GM12891 (cell line): ENCODE measurements at regions not wholly inside any gene's neighbourhood (a gene's known extent, or its start where the extent isn't known, plus 50 kb on each side); places are given as distances from the start of the nearest gene placed in this dataset.

Experiments
- POLR2A ChIP-seq: IDR thresholded peaks from 2 replicates; pipeline ENCODE4 v1.6.1; 2011; ENCODE audit warnings: low read depth, low read length, control low read depth
- POLR2AphosphoS5 ChIP-seq: IDR thresholded peaks from 2 replicates; pipeline ENCODE4 v1.6.1; 2011; ENCODE audit warnings: low read depth, low read length, control low read depth
- POU2F2 ChIP-seq: IDR thresholded peaks from 2 replicates; pipeline ENCODE4 v1.6.1; 2011; ENCODE audit warnings: low read depth, mild to moderate bottlenecking, control low read depth, low read length, moderate library complexity
- SPI1 ChIP-seq: IDR thresholded peaks from 2 replicates; pipeline ENCODE4 v1.6.1; 2011; ENCODE audit warnings: low read depth, low read length, control low read depth
- TAF1 ChIP-seq: IDR thresholded peaks from 2 replicates; pipeline ENCODE4 v1.6.1; 2011; ENCODE audit warnings: low read depth, low read length, control low read depth

DNA sequence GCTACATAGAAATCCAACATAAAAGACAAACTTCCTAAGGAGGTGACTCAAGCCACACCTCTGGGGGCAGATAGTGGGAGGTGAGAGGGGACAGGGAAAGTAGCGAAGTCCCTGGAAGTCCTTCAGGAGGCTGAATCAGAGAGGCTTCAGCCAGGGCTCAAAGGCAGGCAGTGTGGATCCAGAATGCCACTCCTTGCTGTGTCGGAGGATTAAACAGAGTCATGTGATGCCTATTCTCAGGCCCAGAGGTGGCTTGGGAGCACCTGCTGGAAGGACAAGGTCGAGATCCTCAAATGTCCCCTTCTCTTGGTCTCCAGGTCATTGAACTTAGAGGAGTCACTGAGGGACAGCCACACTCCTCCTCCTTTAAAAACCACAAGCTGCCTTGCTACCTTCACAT, 391.1 kb downstream of the SOX9 start:
- TF ChIP-seq POLR2A (no peak), POLR2AphosphoS5 (no peak), TAF1 (no peak), SPI1 (no peak), POU2F2 (no peak)
